GM21717 (cell line): ENCODE measurements at regions not wholly inside any gene's neighbourhood (a gene's known extent, or its start where the extent isn't known, plus 50 kb on each side); places are given as distances from the start of the nearest gene placed in this dataset.

Source experiments
- ATAC-seq: cut with Tn5 transposase; IDR thresholded peaks from one replicate; pipeline ENCODE4 v1.9.1; 2021; ENCODE audit warnings: mild to moderate bottlenecking, moderate library complexity; ENCODE audit not compliant: unreplicated experiment

DNA sequence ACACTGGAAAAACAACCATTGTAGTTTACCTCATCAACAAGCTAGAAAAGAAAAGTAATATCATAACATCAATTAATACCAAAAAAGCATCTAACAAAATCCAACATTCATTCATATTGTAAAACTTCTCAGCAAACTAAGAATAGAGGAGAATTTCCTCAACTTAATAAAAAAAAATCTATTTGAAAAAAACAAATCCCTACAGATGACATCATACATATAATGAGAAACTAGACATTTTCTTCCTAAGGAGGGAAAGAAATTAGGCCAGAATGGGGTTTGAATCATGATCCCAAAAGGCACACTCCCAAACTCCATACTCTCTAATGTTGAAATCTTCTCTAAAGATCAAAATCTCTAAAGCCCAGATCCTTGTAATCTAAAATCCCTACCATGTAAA lies 460.0 kb downstream of the IRS1 start:
- ATAC-seq = no peak

GRCh38 chr2:226338825-226339224 lies 460.8 kb downstream of the IRS1 start:
- no peak for ATAC-seq

DNA sequence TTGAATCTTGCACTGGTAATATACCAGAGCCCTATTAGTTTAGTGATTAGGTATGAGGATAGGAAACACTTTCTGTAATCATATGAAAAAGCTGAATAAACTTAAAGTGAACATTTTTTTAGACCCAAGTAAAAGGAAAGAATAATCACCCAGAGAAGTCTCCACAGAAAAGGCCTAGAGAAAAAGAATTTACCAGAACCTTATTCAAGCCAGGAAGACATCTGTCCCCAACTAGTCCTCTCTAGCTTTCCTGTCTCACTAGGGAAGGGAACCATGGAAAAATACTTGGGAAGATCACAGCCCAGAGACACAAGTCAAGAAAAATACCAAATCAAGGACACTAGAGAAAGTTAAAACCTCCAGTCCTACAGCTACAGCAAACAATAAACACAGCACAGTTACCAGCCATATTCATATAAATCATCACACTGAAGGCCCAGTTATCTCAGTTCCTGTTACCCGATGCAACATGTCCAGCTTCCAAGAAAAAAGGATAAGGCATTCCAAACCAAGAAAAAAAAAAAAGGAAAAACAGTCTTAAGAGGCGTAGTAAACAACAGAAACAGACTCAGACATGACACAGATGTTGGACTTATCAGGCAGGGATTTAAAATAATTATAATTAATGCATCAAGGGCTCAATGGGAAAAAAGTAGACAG lies 461.5 kb downstream of the IRS1 start:
- no peak for ATAC-seq

- no peak for ATAC-seq
Measured at GRCh38 chr2:226336283-226336682, 463.3 kb downstream of the IRS1 start.

DNA sequence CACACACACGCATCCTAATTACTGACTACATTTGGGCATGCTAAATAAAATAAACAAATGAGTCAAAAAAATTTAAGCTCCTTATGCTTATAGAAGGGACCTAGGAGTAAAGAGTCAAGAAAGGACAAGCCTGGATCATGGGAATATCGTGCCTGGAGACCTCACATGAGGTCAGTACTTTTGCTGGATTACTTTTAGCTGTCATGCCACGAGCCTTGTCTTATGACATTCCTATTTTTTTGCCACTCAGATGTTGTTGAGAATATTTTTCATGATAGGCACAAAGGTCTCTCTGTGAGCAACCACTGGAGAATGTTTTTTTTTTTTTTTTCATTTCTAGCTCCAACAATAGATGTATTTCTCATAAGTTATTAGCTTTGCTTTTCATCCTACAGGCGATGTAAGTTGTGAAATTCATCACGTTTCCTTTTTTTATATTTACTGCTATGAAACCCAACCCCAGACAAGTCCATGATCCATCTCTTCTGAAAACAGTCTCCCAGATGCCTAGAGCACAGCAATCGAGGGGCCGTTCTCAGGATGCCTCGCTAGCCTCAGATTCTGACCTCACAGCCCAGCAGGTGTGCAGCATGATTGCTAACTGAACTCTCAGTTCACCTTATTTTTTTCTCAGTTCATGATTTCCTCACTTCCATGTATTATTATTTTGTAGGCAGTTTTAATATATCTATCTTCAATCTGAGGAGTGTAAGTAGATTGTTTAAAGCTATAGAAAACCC lies 464.5 kb downstream of the IRS1 start:
- no peak for ATAC-seq

DNA sequence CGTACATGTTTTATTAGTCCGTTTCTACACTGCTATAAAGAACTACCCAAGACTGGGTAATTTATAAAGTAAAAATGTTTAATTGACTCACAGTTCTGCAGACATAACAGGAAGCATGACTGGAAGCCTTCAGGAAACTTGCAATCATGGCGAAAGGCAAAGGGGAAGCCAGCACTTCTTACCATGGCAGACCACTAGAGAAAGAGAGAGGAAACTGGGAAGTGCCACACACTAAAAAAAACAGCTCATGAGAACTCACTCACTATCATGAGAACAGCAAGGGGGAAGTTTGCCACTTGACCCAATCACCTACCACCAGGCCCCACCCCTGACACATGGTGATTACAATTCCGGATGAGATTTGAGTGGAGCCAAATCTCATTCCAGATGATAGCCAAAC lies 466.2 kb downstream of the IRS1 start:
- ATAC-seq = no peak

- no peak for ATAC-seq
Measured at GRCh38 chr2:226330206-226330605, 469.4 kb downstream of the IRS1 start.

DNA sequence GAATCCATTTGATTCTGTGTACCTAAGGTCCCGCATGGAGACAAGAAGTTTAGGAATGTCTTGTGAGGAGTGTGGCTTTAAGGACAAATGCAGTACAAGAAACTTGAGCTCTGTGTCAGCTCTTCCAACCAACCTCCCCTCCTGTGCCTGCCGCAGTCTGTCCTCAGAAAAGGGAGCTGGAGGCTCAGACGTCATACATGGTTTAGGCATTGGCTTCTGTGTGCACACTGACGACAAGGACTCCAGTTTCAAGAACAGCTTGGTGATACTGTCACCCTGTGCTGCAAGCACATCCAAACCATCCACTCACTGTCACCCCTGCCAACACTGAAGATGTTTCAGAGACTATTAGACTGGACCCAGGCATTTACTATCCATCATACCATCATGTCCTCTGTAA lies 470.4 kb downstream of the IRS1 start:
- no peak for ATAC-seq

GRCh38 chr2:226327830-226328229 lies 471.8 kb downstream of the IRS1 start:
- no peak for ATAC-seq

DNA sequence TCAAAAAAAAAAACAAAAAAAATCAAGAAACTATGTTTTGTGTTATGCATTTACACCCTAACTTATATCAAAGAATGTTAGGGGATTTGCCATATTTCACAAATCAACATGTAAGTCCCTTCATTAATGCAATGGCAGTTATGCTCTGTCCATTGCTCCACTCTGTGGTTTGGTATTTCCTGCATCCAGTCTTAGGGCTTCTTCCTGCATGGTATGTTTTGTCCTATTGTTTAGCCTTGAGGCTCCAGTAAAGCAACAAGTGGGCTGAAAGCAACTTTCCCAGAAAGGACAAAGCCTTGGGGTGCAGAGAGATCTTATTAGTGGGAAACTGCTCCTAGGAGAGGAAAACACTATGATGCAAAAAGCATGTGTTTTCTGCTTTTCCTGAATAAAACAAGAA lies 474.1 kb downstream of the IRS1 start:
- no peak for ATAC-seq

DNA sequence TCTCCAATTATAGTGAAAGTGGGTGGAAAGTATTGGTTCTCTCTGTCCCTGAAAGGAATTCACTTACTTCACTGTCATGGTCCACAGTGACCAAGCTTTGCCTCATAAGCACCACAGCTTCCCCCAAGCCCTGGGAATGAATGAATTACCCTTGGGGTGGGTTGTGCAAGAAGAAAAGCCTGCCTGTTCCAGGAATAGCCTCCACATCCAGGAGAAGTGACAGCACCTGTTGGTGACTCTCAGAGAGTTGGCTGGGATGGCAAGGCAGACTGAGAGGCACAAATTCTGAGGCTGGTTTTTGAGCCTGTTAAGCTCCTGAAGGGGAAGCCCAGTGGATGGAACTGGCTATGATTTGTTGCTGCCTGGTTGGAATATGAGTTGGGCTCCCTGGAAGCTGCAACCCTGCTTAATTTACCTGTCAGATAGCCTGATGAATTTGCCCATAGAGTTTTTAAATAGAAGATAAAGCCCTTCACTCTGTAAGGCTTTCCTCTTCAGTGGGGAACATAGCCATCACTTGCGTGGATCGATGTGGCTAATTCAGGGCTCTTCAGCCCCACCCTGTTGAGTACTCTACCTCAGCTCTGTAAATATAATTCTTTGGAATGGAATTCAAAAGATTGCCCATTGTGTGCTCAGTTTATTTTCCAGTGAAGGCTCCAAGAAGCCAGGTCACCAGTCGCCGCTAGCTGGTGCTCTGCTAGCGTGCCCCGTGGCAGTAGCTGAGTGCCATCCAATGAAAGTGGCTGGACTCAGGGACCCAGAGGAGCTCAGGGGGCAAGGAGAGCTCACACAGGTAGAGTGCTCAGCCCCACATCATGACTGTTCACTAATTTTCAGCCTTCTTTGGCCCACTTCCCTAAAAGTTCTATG lies 479.3 kb downstream of the IRS1 start:
- no peak for ATAC-seq

- no peak for ATAC-seq
Measured at GRCh38 chr2:226317970-226318369, 481.6 kb downstream of the IRS1 start.

GRCh38 chr2:226313060-226313459 lies 486.6 kb downstream of the IRS1 start:
- ATAC-seq = no peak

- no peak for ATAC-seq
Measured at GRCh38 chr2:226312155-226312554, 487.5 kb downstream of the IRS1 start.

DNA sequence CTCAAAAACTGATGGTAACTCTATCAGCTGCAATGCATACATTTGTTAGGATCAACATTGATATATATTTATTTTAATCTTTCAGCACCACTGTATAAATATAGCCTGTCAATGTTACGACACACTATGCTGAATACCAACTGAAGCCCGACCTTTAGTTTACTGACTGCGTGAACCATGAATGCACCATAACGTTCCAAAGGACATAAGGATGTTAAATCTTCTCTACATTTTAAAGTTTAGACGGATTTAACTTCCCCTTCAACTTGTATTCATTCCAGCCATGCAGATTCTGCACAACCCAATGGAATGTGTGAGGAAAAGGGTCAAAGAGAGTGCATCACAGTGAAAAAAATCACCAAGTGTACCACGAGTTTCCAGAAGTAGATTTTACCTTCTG lies 489.5 kb downstream of the IRS1 start:
- no peak for ATAC-seq

- ATAC-seq = no peak
Measured at GRCh38 chr2:226308986-226309385, 490.6 kb downstream of the IRS1 start.

GRCh38 chr2:226308323-226308680 lies 491.3 kb downstream of the IRS1 start:
- no peak for ATAC-seq

DNA sequence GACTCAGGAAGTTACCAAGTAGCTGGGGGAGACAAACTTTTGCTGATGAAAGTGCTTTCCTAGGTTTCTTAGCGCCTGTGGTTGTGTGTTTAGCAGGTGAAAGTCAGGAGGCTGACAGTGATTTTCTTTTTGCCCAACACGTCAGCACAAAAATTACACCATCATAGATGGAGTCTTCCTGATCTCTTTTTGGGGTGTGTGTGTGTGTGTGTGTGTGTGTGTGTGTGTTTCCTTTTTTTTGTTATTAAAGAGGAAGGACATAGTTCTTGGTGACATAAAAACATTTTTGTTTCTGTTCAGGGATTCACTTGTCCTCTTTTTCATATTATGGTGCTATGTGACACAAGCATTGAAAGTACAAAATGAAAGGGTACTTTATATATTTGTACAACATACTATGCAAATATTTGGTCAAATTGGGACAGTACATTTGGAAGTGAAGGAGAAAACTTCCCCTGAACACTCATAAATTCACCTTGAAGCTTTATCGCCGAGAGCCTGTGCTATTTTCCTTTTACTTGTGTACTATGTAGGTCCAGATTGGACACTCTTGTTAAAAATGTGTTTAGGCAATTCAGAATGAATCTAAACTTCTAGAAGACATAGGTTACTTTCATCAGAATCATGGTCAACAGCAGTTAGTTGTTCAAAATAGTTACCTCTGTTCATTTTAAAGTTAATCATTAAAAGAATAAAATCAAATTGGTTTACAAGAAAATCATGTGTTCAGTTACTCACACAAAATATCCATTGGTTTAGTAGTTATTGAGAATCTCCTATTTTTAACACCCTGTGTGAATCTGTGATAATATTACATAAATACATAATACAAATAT lies 491.9 kb downstream of the IRS1 start:
- ATAC-seq = no peak

GRCh38 chr2:226306969-226307368 lies 492.7 kb downstream of the IRS1 start:
- no peak for ATAC-seq

DNA sequence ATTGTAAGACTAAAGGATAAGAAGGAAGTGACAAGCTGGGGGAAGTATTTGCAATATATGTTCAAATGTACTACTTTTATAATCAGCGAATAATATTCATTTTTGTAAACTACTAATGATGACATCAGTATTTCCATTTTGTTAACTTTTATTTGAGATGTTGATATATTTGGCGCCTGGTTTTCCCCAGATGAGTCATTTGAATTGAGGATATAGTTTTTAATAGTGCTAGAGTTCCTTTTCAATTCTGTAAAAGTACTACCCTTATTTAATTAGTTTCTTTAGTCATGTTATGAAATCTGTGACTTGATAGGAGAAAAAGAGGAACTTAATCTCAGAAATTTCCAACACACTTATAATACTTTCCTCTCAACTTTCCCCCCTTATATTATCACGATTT lies 495.3 kb downstream of the IRS1 start:
- ATAC-seq = no peak

- no peak for ATAC-seq
Measured at GRCh38 chr2:226303707-226304106, 495.9 kb downstream of the IRS1 start.
